ENCODE measurements at regions not wholly inside any gene's neighbourhood (a gene's known extent, or its start where the extent isn't known, plus 50 kb on each side); places are given as distances from the start of the nearest gene placed in this dataset.

DNA sequence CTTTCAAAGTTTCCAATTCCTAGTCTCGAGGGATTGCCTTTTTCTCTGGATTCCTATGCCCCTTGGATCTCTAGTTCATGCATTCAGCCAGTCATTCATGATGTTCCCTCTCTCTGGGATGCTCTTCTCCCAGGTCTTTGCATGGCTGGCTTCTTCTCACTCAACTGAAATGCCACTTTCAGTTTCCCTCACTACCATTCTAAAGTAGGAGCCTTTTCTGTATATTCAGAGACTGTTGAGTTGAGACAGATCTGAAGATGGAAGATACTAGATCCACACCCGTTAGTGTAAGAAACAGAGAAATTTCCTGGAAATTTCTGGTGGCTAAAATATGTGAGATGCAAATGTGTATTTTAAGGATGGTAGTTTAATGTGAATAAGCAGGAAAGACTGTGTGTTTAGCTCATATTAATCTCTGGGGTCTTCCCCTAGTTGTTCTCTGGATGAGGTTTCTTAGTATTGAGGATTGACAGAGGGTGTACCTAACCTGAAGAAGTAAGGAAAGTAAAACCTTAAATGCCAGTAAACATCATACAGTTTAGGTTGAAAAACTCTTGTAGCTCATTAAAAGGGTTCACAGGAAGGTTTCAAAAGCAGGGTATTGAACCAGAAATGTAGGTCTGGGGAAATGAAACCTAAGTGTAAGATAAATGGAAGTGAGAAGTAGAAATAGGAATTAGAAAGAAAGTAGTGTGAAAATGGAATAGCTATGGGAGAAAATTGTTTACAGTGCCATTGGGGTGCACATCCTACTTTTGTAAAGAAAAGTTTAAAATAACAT, 331.3 kb downstream of the NDFIP2 start (continued):
- no peak for TF ChIP-seq MXD4 (CRISPR knock-in tag; IDR thresholded peaks at IDR 0.05; ENCODE audit: borderline replicate concordance)
- no peak for TF ChIP-seq GABPB1 (CRISPR knock-in tag; IDR thresholded peaks at IDR 0.05)

DNA sequence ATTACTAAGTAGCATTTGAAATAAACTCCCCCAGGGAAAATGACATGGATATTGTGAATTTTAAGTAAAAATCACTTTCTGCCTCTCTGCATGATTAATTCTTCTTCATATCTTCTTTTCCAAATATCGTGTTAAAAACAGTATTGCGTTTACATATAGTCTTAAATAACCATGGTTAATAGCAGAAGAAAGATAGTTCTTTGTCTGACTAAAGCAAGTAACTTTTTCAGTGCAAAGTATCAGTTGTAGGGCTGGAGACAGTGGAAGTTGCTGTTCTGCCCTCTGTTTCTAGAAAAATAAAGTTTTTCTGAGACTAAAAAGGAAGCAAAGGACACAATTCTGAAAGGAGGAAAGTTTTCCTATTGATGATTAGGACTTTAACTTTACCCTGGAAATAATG, 330.2 kb downstream of the NDFIP2 start:
- no peak for ATAC-seq
- POLR2A ChIA-PET = interaction anchor here (0.6 to 0.7 kb wide), 2 partner anchors 63 to 228 kb away, joined by 3 read pairs; no protein-coding TSS in a partner anchor

DNA sequence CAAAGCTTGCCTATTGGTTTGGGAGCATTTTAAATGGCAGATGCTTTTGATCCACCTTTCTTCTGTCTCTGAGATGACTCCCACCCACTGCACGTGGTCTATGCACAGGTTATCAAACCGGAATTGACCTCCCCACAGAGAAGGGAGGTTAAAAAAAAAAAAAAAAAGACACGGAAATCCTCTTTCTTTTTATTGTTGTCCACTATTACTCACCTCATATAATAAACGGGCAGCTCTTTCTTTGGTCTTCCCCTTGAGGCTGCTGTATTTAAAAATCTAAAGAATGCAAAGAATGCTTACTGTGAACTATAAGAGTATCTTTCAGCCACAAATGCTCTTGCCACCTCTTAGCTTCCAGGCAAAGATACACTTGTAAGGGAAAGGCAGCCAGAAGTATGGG, 329.7 kb downstream of the NDFIP2 start:
- TF ChIP-seq NFE2L1 (CRISPR knock-in tag; IDR thresholded peaks at IDR 0.05) = no peak
- ChIA-PET CTCF (interaction anchor here (0.6 kb wide), 1 partner anchor 28 kb away, joined by 4 read pairs; no protein-coding TSS in a partner anchor), POLR2A (interaction anchor here (0.6 to 1.1 kb wide), 4 partner anchors 63 to 530 kb away, joined by 3 to 5 read pairs (median 4); partner anchors contain the start of gene SPRY2)
- Mint-ChIP-seq H3K27ac (no peak overlapping the region), H3K36me3 (no peaks in the 10 kb centered on the region), H3K4me1 (peaks cover 38% of the 10 kb centered on the region), H3K27me3 (ENCODE audit: low read depth) (no peaks in the 10 kb centered on the region), H3K9me3 (peaks cover 7% of the 10 kb centered on the region), H3K4me3 (no peak overlapping the region)
- ATAC-seq (peak; percentile 85), DNase-seq (ENCODE audit: low spot score) (no peak)

More for the DNA sequence above, 330.2 kb downstream of the NDFIP2 start:
- Mint-ChIP-seq H3K4me3 (no peak overlapping the region), H3K27me3 (ENCODE audit: low read depth) (no peaks in the 10 kb centered on the region), H3K27ac (peak overlapping the region; percentile 40; the same call in 1 of the 2 replicates), H3K4me1 (peaks cover 33% of the 10 kb centered on the region), H3K36me3 (no peaks in the 10 kb centered on the region), H3K9me3 (peaks cover 7% of the 10 kb centered on the region)
- DNase-seq (ENCODE audit: low spot score) = no peak
- TF ChIP-seq ZNF396 (CRISPR knock-in tag; IDR thresholded peaks at IDR 0.05; ENCODE audit: borderline replicate concordance) = no peak
- no peak for TF ChIP-seq GTF2I (CRISPR knock-in tag; conservative IDR thresholded peaks at IDR 0.05)
- TF ChIP-seq NR2C2 (CRISPR knock-in tag; IDR thresholded peaks at IDR 0.05) = no peak
- TF ChIP-seq NFYB (CRISPR knock-in tag; conservative IDR thresholded peaks at IDR 0.05; ENCODE audit: low read depth) = no peak
- TF ChIP-seq NR1H2 (CRISPR knock-in tag; IDR thresholded peaks at IDR 0.05) = no peak
- no peak for TF ChIP-seq ZNF263 (CRISPR knock-in tag; IDR thresholded peaks at IDR 0.05; ENCODE audit: low read depth)
- CTCF ChIA-PET = no interaction called here

DNA sequence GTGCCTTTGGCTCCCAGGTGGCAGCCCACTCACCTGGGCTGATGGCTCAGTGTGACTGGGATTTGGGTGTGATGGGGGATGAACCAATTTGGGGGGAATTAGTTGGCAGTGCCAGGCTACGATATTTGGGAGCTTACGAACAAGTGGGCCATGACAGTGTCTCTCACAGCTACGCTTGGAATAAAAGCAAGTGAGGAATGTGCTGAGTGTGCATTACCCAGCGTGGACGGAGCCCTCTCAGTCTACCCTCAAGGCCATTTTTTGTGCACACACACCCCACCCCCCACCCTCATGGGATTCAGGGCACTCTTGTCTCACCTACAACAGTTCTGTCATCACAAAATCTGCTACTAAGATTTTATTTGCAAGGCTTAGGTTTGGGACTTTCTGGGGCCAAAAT, 329.1 kb downstream of the NDFIP2 start:
- ATAC-seq (no peak), DNase-seq (ENCODE audit: low spot score) (no peak)
- ChIA-PET CTCF (no interaction called here), POLR2A (interaction anchor here (0.6 to 1.1 kb wide), 3 partner anchors 230 to 531 kb away, joined by 4 to 6 read pairs (median 5); partner anchors contain the start of gene SPRY2)
- no peaks in the 10 kb centered on the region for H3K27me3 Mint-ChIP-seq (ENCODE audit: low read depth)
- peaks cover 45% of the 10 kb centered on the region for H3K4me1 Mint-ChIP-seq
- H3K27ac Mint-ChIP-seq = no peak overlapping the region
- no peaks in the 10 kb centered on the region for H3K36me3 Mint-ChIP-seq
- TF ChIP-seq, protein P1, sequence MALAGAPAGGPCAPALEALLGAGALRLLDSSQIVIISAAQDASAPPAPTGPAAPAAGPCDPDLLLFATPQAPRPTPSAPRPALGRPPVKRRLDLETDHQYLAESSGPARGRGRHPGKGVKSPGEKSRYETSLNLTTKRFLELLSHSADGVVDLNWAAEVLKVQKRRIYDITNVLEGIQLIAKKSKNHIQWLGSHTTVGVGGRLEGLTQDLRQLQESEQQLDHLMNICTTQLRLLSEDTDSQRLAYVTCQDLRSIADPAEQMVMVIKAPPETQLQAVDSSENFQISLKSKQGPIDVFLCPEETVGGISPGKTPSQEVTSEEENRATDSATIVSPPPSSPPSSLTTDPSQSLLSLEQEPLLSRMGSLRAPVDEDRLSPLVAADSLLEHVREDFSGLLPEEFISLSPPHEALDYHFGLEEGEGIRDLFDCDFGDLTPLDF (CRISPR knock-in tag; IDR thresholded peaks at IDR 0.05) = no peak
- TF ChIP-seq EMX1 (CRISPR knock-in tag; IDR thresholded peaks at IDR 0.05) = no peak
- TF ChIP-seq ZNF121 (CRISPR knock-in tag; IDR thresholded peaks at IDR 0.05) = no peak
- TF ChIP-seq, protein P2, sequence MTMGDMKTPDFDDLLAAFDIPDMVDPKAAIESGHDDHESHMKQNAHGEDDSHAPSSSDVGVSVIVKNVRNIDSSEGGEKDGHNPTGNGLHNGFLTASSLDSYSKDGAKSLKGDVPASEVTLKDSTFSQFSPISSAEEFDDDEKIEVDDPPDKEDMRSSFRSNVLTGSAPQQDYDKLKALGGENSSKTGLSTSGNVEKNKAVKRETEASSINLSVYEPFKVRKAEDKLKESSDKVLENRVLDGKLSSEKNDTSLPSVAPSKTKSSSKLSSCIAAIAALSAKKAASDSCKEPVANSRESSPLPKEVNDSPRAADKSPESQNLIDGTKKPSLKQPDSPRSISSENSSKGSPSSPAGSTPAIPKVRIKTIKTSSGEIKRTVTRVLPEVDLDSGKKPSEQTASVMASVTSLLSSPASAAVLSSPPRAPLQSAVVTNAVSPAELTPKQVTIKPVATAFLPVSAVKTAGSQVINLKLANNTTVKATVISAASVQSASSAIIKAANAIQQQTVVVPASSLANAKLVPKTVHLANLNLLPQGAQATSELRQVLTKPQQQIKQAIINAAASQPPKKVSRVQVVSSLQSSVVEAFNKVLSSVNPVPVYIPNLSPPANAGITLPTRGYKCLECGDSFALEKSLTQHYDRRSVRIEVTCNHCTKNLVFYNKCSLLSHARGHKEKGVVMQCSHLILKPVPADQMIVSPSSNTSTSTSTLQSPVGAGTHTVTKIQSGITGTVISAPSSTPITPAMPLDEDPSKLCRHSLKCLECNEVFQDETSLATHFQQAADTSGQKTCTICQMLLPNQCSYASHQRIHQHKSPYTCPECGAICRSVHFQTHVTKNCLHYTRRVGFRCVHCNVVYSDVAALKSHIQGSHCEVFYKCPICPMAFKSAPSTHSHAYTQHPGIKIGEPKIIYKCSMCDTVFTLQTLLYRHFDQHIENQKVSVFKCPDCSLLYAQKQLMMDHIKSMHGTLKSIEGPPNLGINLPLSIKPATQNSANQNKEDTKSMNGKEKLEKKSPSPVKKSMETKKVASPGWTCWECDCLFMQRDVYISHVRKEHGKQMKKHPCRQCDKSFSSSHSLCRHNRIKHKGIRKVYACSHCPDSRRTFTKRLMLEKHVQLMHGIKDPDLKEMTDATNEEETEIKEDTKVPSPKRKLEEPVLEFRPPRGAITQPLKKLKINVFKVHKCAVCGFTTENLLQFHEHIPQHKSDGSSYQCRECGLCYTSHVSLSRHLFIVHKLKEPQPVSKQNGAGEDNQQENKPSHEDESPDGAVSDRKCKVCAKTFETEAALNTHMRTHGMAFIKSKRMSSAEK (CRISPR knock-in tag; IDR thresholded peaks at IDR 0.05; ENCODE audit: borderline replicate concordance) = no peak
- TF ChIP-seq MYBL2 (CRISPR knock-in tag; IDR thresholded peaks at IDR 0.05) = no peak
- no peak for TF ChIP-seq RELA (CRISPR knock-in tag; IDR thresholded peaks at IDR 0.05; ENCODE audit: borderline replicate concordance)
- TF ChIP-seq NFYB (CRISPR knock-in tag; conservative IDR thresholded peaks at IDR 0.05; ENCODE audit: low read depth) = no peak
- TF ChIP-seq, protein P3, sequence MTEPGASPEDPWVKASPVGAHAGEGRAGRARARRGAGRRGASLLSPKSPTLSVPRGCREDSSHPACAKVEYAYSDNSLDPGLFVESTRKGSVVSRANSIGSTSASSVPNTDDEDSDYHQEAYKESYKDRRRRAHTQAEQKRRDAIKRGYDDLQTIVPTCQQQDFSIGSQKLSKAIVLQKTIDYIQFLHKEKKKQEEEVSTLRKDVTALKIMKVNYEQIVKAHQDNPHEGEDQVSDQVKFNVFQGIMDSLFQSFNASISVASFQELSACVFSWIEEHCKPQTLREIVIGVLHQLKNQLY (CRISPR knock-in tag; IDR thresholded peaks at IDR 0.05) = no peak
- TF ChIP-seq ZNF416 (CRISPR knock-in tag; IDR thresholded peaks at IDR 0.05) = no peak
- TF ChIP-seq, protein P4, sequence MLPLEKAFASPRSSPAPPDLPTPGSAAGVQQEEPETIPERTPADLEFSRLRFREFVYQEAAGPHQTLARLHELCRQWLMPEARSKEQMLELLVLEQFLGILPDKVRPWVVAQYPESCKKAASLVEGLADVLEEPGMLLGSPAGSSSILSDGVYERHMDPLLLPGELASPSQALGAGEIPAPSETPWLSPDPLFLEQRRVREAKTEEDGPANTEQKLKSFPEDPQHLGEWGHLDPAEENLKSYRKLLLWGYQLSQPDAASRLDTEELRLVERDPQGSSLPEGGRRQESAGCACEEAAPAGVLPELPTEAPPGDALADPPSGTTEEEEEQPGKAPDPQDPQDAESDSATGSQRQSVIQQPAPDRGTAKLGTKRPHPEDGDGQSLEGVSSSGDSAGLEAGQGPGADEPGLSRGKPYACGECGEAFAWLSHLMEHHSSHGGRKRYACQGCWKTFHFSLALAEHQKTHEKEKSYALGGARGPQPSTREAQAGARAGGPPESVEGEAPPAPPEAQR (CRISPR knock-in tag; IDR thresholded peaks at IDR 0.05) = no peak
- H3K9me3 Mint-ChIP-seq = peaks cover 7% of the 10 kb centered on the region
- H3K4me3 Mint-ChIP-seq = no peak overlapping the region
